AG08395 (cell line): ENCODE measurements at regions not wholly inside any gene's neighbourhood (a gene's known extent, or its start where the extent isn't known, plus 50 kb on each side); places are given as distances from the start of the nearest gene placed in this dataset.
"Not testable (repeated sequence)": the region's sequence is repeated elsewhere in the genome, so short reads cannot be mapped to it uniquely, and the experiment has no call there.

ENCODE experiments used
- DNase-seq: peaks from one replicate; pipeline ENCODE4 v3.0.0; 2012; ENCODE audit warnings: mixed read lengths, low spot score

- DNase-seq = peak; percentile 60
Measured at GRCh38 chr1:222064388-222065211, 322.7 kb upstream of the DUSP10 start.

- DNase-seq = no peak
Measured at GRCh38 chr1:222062640-222063039, 320.8 kb upstream of the DUSP10 start.

GRCh38 chr1:222061711-222062359 is 319.9 kb upstream of the DUSP10 start:
- DNase-seq = no peak

GRCh38 chr1:222060210-222060916 is 318.5 kb upstream of the DUSP10 start:
- no peak for DNase-seq

- DNase-seq = no peak
Measured at GRCh38 chr1:222058249-222058648, 316.4 kb upstream of the DUSP10 start.

- no peak for DNase-seq
Measured at GRCh38 chr1:222057162-222057561, 315.3 kb upstream of the DUSP10 start.

- no peak for DNase-seq
Measured at GRCh38 chr1:222054416-222054815, 312.5 kb upstream of the DUSP10 start.

- DNase-seq = no peak
Measured at GRCh38 chr1:222053790-222054294, 312.0 kb upstream of the DUSP10 start.

GRCh38 chr1:222051311-222051710 is 309.4 kb upstream of the DUSP10 start:
- not testable (repeated sequence) for DNase-seq

GRCh38 chr1:222049661-222050060 is 307.8 kb upstream of the DUSP10 start:
- DNase-seq = not testable (repeated sequence)

- no peak for DNase-seq
Measured at GRCh38 chr1:222049176-222049575, 307.3 kb upstream of the DUSP10 start.

- peak; percentile 65 for DNase-seq
Measured at GRCh38 chr1:222048094-222048595, 306.3 kb upstream of the DUSP10 start.

- no peak for DNase-seq
Measured at GRCh38 chr1:222047366-222047765, 305.5 kb upstream of the DUSP10 start.

- no peak for DNase-seq
Measured at GRCh38 chr1:222046684-222047263, 304.9 kb upstream of the DUSP10 start.

GRCh38 chr1:222045786-222046185 is 303.9 kb upstream of the DUSP10 start:
- no peak for DNase-seq

GRCh38 chr1:222045236-222045635 is 303.3 kb upstream of the DUSP10 start:
- DNase-seq = no peak

- peak; percentile 78 for DNase-seq
Measured at GRCh38 chr1:222043444-222044292, 301.8 kb upstream of the DUSP10 start.

- peak; percentile 28 for DNase-seq
Measured at GRCh38 chr1:222042120-222042519, 300.2 kb upstream of the DUSP10 start.

GRCh38 chr1:222040955-222041354 is 299.1 kb upstream of the DUSP10 start:
- no peak for DNase-seq

- DNase-seq = no peak
Measured at GRCh38 chr1:222040121-222040805, 298.4 kb upstream of the DUSP10 start.
